HPDE6-E6E7 (cell line): ENCODE measurements at regions not wholly inside any gene's neighbourhood (a gene's known extent, or its start where the extent isn't known, plus 50 kb on each side); places are given as distances from the start of the nearest gene placed in this dataset.
"Not testable (repeated sequence)": the region's sequence is repeated elsewhere in the genome, so short reads cannot be mapped to it uniquely, and the experiment has no call there.

ENCODE experiments used
- DNase-seq: peaks from one replicate; pipeline ENCODE4 v3.0.0; 2011; ENCODE audit warnings: missing footprints; ENCODE audit errors: extremely low spot score

DNA sequence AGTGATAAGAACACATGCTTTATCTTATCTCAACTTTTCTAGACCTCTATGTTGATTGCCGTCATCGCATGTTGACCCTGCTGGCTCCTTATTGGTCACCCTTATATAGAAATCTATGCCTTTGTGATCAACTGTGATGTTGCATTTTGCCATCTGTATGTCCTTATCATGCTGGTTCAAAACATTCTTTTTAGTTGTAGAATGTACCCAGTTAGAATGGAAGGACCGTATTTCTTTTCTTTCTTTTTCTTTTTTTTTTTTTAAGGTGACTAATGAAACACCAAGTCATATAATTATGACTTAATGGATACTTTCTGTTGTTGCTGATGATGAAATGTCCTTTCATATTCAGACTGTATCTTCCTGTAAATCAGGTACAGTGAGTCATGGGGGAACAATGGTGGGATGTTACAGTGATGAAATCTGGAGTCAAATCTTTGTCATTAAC is 145.9 kb upstream of the CITED2 start:
- peak; percentile 65 for DNase-seq

DNA sequence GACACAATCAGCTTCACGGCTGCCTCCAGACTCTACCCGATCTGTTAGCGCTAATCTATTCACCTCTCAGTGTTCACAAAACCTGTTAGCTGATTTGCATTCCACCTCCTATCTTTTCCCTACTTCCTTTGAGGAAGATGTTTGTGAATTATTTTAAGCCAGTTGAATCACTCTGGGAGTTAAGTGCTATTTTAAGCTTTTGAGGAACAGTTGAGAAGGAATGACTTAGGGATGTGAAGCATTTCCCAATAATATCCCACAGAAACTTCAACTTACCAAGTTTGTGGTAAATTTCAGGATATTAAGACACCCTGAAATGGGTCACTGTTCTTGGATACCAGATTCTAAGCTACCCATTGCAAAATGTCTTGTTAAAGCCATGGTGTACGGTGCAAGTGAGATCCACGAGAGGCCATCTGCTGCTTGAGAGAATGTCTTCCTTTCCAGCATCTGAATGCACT is 145.2 kb upstream of the CITED2 start:
- DNase-seq: no peak

DNA sequence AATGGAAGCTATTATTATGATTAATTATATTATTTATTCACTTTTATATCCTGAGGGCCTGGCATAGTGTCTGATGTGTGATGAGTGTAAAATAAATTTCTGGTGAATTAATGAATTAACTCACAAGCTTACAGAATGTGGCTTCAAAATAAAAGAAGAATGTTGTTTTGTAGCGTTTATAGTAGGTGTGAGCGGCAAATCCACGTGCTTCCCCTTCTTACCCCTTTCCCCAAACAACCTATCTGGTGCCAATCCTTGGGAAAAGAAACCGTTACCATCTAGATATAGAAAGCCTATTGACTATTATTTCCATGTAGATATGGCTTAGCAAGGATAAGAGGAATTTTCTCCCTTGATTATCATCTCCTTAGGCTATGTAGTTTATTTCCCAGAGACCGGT is 144.6 kb upstream of the CITED2 start:
- DNase-seq: no peak

DNA sequence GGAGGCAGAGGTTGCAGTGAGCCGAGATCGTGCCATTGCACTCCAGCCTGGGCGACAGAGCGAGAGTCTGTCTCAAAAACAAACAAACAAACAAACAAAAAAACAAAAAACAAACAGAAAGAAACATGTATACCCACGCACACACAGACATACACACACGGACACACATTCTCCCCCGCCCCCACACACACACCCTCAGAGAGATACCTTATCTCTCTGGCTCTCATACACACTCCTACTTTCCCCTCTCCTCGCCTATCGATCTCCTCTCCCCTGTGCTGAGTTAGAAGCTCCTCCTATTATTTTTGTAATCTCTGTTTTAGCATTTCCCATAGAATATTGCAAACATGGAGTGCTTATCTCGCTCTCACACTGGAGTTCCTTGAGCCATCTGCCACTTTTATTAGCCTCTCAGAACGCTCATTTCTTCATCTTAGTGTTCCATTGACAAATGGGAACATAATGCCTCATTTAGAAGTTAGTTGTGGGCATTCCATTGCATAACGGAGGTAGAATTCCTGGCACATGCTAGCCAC is 144.2 kb upstream of the CITED2 start:
- no peak for DNase-seq

- DNase-seq: not testable (repeated sequence)
Observed at GRCh38 chr6:139517998-139518555, 143.6 kb upstream of the CITED2 start.

GRCh38 chr6:139515511-139515910 is 141.1 kb upstream of the CITED2 start:
- DNase-seq: no peak

GRCh38 chr6:139514819-139515218 is 140.4 kb upstream of the CITED2 start:
- no peak for DNase-seq

GRCh38 chr6:139510040-139510790 is 135.8 kb upstream of the CITED2 start:
- DNase-seq: no peak

- no peak for DNase-seq
Observed at GRCh38 chr6:139509167-139509566, 134.7 kb upstream of the CITED2 start.

DNA sequence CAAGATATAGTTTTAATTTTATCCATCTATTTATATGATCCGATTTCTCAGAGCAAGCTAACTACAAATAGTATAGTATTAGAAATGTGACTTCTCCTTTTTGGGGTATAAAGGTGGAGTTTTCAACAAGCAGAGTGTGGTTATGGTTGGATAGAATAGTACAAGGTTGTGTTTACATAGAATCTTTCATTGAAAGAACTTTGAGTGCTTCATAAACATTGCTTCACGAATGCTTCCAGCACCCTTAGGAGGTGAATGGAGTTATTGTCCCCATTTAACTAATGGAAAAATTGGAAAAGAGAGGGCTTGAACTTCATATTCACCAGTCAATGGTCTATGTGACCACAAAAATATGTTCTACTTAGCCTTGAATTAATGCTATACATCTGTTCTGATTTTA is 134.1 kb upstream of the CITED2 start:
- DNase-seq: no peak

GRCh38 chr6:139508023-139508422 is 133.6 kb upstream of the CITED2 start:
- DNase-seq: no peak

DNA sequence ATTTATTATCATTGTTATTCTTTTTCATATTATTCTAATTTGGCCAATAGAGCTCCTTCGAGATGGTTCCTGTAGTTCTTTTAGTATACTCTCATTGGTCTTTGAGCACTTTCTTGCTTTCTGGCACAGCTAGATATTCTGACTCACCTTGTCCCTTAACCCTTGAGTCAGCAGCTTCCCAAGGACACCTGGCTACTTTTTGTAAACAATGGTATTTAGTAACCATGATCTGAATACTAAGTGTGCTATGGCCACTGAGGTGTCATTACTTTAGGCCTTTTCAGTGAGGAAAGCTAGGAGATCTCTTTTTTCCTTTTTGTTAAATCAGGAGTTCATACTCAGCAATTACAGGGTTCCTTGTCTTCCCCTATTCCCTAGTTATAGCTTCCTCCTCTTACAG is 126.5 kb upstream of the CITED2 start:
- no peak for DNase-seq

DNA sequence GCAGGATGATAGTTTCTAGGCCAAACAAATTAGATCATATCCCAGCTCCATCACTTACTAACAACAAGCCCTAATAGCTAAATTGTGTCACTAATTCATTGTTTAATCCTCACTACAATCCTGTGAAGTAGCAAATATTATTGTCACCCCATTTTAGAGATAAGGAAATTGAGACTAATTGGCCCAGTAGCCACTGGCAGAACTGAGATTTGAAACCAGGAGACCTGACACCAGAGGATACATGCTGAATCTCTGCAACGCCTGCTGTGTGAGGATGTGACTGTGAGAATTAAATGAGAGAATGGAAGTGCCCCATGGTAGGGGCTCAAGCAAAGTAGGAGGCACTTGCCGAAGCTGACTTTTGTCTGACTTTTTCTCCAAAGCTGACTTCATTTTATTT is 124.3 kb upstream of the CITED2 start:
- DNase-seq: no peak

GRCh38 chr6:139497345-139497961 is 123.0 kb upstream of the CITED2 start:
- DNase-seq: no peak

GRCh38 chr6:139496654-139497344 is 122.4 kb upstream of the CITED2 start:
- DNase-seq: no peak

GRCh38 chr6:139494376-139494990 is 120.0 kb upstream of the CITED2 start:
- no peak for DNase-seq

DNA sequence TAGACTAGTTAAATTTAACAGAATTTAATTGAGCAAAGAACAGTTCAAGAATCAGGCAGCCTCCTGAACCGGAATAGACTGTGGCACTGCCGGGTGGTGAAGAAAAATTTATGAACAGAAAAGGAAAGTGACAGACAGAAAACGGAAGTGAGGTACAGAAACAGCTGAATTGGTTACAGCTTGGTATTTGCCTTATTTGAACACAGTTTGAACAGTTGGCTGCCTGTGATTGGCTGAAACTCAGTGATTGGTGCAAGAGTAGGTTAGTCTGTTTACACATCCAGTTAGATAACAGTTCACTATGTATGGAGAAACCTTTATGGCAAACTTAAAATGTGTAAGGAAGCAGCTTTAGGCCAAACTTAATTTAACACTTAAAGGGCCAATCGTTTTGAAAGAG is 116.0 kb upstream of the CITED2 start:
- no peak for DNase-seq

DNA sequence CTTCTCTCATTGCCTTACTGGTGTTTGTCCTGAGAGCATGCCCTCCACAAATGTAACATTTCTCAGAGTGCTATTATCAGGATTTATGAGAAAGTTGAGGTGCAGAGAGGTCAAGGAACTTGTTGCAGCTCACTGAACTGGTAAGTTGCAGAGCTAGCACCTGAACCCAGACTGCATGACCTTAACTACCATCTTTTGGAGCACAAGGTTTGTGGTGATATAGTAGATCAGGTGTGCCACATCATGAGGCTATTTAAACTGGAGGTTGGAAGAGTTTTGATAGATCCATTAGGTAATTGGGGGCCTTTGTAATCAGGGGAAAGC is 112.0 kb upstream of the CITED2 start:
- no peak for DNase-seq

DNA sequence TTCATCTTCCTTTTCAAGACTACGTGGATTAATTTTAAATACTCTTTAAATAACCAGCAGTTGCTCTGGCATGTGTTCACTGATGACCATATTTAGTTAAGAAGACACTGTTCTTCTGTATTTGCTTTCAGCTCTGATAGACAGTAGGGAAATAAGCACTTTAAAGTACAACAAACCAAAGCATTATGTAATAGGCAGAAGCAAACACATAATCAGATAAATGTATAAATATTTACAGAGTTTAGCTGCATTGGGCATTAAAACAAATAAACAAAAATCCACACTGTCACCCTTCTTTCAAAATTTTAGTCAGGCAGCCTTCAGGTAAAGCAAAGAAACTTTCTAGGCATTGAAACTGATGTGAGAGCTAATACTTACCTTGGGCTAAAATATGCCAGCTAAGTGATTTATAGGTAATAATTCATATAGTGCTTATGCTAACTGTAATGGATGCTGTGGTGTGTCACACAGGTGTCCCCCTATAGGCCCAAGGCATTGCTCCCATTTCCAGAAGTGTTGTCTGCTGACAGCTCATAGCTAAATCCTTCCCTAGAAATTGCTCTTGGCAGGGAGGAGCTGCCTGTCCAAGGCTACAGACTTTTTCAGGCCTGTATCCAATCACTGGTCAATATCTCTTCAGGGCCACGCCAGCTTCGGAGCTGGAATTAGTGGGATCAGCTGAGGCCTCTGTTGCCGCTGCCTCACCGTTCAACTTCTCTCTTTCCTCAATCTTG is 111.5 kb upstream of the CITED2 start:
- no peak for DNase-seq

DNA sequence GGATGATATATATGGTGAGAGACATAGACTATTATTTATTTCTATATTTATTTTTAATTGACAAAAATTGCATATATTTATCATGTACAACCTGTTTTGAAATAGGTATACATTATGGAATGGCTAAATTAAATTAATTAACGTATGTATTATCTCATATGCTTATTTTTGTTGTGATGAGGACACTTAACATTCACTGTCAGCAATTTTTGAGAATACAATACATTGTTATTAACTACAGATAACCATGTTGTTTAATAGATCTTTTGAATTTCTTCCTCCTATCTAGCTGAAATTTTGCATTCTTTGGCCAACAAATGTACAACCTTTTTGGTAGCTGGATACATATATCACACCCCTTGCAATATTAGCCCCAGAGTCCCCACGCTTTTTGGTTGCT is 110.7 kb upstream of the CITED2 start:
- DNase-seq: no peak

- no peak for DNase-seq
Observed at GRCh38 chr6:139483079-139483478, 108.6 kb upstream of the CITED2 start.
